ENCODE measurements at regions not wholly inside any gene's neighbourhood (a gene's known extent, or its start where the extent isn't known, plus 50 kb on each side); places are given as distances from the start of the nearest gene placed in this dataset.

DNA sequence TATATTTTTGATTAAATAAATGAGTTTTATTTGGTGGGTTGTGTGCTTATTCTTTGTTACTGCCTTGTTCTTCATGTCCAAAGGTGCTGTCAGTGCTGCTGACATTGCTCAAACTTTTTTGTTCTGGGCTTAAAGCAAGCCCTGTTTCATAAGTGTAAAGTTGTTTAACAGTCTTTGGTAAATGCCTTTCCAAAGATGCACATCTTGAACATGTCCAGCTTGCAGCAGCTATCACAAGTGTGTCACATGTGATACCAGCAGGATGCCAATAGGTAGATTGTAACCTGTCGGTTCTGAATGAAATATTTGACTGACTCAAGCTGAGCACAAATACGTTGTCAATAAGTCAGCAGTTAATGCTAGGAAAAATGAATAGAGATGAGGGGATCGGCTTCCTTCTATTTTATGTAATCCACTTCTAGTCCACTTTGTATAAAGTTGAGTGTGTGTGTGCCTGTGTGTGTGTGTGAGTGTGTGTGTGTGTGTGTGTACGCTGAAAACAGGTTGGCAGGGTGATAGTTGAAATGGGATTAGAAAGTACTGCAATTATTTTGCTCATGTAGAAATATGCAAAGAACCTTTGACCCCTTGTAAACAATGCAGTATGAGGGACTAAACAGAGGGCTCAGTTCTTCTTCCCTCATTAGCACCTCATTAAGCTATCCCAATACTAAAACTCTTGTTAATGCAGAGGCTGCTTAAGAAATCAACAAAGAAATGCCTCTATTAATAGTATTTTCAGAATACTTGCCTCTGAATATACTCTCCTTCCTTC lies 986.5 kb downstream of the TUSC7 start:
- no peak for DNase-seq

DNA sequence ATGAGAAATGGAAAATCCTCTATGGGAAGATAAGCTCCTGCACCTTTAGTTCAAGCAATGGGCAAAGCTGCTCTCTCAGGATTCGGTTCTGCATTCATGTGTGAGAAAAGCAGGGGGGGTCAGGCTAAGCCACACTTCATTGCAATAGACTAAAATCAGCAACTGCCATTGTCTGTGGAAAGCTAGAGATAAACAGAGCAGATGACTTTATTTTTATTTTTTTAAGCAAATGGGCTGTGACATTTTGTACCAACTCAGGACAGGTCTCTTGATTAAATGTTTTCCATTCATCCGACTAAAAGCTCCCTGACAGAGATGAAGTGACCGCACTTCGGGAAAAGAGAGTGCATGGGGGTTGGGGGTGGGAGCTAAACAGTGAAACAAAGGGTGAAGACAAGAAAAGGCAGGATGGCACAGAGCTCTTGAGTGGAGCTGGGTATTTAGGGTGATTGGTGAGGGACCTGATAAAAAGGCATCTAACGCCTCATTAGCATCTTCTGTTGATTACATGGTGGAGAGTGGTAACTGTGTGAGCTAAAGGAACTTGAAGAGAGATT lies 987.4 kb downstream of the TUSC7 start:
- no peak for DNase-seq

DNA sequence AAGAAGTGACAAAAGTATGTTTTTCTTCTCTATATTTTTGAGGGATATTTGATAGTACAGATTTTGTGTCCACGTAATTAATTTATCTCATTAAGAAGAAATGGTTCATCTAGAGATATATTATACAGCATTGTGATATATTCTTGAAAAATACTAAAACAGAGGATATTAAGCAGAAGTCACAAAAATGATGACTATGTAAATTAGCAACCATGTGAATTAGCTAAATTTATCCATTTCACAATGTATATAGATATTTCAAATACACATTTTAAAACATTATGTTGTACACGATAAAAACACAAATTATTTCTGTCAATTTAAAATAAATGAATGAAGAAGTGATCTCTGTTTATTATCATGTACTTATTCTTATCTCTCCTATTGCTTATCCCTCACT lies 989.5 kb downstream of the TUSC7 start:
- no peak for DNase-seq

DNA sequence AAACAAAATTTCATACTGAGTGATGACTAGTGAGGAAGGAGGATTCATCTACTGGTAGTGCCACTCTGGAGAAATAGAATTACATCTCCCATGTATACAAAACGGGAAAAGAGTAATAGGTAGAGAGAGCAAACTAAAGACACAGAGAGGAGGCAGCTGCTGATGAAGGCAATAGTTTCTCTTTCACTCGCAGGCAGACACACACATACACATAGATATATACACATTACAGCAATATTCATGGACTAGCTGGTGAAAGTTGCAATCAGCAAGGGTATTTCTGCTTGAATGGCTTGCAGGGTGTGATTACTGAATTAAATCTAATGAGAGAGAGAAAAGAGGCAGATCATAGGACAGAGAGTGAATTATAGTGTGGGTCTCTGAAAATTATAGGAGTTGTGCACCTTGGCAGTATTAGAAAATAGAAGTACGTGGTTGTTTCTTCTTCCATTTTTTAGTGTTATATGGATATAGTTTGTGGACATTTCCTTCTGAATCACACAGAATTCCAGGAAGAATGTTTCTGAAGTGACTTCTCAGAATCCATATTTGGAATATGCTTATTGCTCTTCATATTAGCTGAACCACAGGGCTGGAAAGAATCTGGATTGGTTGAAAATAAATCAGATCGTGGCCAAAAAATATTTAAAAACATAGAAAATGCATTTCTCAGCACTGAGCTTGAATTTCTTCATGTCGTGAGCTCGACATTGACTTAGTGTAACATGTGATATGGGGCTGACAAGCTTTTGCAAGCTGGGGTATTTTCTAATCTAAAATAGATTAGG lies 991.2 kb downstream of the TUSC7 start:
- DNase-seq, result no peak

DNA sequence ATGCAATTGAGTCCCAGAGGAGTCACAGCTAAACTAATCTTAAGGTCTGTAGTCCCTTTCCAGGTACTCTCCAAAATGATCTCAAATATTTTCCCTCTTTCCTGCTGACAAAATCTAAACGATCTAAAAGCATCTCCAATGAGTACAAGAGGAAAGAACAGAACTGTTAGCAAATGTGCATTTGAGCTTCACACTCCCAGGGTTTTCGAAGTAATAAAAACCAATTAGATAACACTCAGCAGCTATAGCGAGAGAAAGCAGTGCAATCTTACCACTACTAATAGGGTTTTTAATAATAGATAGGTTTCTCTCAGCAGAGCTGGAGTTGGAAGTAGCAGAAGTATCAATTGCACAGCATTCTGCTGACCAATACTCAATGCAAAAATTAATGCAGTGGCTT lies 995.4 kb downstream of the TUSC7 start:
- no peak for DNase-seq

DNA sequence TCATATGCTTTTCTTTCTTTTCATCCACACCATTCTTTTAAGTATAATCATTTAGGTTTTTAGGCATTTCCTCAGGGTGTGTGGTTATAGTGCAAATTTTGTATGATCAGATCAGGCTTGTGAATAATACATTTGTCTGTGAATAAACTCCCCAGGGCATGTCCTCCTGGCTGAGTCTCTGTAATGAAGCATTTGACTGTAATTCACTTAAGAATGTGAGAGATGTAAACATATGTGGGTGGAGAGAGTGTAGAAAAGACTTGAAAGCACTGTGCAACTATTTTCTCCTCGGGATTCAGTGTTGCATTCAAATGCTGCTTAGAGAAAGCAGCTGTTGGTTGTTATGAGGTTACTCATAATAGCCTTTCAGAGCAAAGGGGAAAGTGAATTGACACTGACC lies 996.5 kb downstream of the TUSC7 start:
- DNase-seq, result no peak

DNA sequence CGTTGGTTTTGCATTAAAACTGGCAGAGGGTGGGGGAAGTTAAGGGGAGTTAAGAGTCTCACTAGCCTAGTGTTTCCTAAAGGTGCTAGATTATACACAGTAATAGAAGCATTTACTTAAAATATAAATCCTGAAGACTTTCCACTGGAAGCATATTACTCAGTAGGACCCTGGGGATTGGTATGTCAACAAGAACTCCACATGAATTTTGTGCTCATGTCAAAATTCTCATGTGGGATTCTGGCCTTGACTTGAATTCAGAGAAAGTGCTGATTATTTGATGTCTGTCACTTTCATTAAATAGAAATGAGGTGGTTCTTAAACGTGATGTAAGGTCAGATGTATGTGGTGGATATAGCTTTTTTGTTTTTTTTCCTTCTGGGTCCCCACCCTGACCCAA lies 997.2 kb downstream of the TUSC7 start:
- no peak for DNase-seq

DNA sequence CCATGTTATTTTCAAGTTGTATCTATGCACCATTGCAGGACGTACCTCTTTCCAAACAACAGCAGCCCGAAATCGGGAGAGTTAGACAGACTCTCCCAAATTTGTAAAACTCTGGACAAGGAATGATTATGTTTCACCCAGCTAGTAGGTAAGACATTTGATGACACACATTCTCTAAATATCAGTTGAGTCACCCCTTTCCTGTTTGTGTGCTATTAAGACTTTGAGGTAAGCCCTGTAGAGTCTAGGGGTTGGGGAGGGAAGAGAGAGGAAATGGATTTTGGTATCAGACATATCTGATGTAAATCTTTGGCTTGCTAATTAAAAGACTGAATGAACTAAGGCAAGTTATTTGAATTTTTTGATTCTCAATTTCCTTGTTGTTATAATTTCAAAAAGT lies 999.0 kb downstream of the TUSC7 start:
- DNase-seq, result no peak

DNA sequence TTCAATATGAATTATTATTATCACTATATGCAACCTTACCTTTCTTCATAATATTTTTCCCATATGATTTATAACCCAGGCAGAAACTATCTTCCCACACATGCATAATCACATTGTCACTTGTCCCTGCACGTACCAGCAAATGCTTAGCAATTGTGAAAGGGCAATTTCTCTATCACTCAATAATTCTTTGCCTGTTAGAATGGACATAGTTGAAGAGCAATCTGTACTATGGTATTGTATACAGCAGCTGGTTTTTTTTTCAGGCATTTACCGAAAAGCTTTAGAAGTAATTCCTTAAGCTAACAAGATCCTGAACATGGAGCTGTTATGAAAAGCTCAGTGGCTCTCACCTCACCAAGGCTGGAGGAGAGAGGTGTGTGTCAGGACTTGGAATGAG lies 999.5 kb downstream of the TUSC7 start:
- no peak for DNase-seq

DNA sequence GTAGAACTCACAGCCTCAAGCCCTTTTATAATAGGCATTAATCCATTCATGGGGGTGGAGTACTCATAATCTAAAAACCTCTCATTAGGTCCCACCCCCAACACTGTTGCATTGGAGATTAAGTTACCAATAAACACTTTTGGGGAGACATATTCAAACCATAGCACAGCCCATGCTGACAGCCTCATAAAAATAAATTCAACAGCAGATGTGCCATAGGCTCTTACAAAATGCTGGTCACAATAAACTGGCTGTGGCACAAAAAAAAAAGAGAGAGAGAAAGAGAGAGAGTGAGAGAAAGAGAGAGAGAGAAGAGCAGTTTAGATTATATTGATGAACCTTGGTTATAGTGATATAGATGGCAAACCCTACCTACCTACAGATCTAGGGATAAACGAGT lies 1000.9 kb downstream of the TUSC7 start:
- no peak for DNase-seq

DNA sequence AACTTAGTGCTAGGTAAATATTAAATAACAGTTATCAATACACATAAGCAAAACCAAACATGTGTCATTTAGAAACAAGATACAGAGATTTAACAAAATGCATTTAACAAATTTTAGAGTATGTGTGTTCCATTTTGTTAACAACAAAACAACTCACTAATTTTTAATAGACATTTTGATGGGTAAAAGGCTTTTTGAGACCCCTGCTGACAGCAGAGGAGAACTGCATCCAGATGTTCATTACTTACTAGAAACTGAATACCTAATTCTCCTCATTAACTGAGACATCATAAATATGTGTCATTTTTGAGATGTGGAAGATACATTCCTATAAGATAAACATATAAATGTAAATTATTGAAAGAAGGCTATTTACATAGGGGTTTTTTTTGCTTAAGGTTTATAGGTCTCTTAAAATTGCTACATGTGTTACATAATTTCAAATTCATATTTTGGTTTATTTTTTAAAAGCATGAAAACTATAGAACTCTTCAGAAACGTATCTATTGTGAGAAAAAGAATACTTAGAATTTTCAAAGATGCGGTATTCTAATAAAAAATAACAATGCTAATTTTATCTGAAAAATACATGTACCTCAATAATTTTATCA lies 1009.8 kb downstream of the TUSC7 start:
- no peak for DNase-seq

DNA sequence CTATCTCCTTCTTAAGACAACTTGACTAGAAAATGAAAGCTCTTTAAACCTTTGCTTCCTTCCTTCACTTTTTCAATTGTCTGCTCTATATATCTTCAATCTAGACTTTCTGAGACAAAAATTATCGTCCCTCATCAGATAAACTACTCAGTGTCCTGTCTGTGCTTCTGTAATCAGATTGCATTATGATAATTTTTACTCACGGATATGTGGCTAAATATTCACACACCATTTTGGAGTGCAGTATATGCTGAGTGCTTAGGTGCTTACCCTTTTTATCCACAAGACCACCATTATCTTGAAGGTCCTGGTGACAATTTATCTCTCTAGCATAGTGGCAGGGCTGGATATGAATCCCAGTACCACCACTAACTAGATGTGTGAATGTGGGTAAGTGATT lies 1012.3 kb downstream of the TUSC7 start:
- DNase-seq, result no peak

DNA sequence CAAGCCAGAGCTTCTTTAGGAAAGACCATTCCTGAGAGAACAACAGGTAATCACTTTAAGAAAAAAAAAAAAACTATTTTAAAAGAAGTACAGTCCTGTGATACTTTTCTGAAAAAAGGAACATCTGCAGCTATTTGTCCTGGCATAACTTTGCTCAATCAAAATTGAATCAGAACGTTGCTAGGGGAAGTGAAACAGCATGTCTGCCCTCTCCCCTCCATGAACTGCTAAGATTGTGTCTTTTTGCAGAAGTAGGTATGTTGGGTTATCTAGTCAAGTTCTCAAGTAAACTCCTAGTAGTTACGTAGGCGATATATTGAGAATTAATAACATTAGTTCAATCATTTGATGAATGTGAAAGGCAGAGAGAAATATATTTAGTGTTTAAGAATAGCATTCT lies 1013.3 kb downstream of the TUSC7 start:
- no peak for DNase-seq

DNA sequence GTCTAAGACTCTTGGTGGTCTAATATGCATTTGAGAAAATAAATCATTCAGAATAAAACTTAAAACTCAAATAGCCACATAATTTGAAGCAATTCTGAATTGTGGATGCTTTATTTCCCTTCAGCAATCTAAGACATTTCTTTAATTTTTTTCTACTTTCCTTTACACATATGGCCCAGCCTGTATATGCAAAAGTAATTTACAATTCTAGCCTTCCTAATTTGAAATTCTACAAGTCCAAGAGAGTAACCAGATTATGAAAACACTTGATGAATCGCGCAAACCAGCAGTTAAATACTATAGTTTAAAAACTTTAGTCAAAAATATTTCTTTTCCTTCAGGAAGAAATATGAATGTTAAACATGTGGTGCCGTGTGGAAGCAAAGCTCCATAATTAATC lies 1014.2 kb downstream of the TUSC7 start:
- DNase-seq, result no peak

DNA sequence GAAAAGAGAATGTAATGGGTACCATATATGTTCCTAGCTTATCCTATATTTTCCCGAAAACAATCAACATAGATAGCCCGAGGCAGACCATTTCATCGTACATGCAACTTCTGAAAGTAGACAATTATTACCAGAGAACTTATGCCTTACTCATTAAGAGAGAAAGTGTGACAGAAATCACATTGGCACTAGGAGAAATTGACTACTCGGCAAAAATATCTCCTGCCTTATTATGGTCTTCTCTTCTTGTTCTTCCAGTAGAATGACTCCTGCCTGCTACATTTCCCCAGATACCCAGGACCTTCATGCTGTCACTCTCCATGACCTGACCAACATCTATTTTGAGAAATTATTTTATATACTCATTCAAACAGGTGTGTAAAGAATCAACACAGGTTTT lies 1015.7 kb downstream of the TUSC7 start:
- DNase-seq, result no peak

DNA sequence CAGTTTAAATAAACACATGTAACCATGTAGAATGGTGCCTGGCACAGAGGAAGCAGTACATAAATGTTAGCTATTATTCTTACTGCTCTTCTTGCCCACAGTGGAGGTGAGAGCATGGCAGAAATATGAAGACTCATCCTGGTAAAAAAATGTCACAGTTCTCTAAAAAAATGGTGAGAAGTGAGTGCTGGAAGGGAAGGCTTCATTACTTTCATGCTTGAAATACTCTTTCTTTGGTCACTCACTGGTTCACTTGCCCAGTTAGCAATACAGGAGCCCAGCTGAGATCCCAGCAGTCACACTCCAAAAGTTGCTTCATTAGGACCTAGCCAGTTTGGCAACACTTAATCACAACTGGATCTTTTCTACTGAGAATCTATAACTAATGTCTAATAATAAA lies 1017.2 kb downstream of the TUSC7 start:
- no peak for DNase-seq

DNA sequence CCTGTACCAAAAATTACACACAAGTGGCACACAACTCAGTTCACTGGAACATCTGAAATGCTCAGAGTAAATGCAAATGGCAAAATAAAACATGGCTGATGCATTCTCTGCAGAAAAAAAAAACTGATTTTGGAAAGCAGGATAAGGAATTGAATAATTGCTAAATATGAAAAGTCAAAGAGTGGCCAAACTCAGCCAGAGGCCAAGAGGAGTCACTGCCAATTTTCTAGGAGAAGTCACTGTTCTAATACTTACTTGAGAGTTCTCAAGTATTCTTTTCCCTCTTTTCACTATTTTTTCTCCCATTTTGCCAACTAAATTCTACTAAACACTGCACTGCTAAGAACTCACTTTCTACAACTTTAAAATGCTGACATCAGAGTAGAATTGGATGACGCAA lies 1018.6 kb downstream of the TUSC7 start:
- no peak for DNase-seq

DNA sequence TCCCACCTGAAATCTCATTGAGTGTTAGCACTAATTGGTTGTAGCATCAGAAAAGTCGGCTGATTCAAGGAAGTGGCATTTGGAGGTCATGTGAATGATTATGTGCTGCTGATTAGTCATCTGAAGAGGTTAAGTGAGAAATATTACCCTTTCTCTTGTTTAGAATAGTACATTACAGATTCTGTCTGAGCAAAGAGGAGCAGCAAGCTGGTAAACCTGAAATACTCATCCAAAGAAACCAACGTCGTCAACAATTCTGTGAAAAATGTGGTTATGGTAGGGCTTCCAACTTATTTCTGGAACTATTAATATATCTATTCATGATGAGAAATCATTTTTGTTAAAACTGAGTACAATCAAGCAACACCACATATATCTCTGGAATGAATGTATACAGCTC lies 1024.9 kb downstream of the TUSC7 start:
- DNase-seq, result no peak

DNA sequence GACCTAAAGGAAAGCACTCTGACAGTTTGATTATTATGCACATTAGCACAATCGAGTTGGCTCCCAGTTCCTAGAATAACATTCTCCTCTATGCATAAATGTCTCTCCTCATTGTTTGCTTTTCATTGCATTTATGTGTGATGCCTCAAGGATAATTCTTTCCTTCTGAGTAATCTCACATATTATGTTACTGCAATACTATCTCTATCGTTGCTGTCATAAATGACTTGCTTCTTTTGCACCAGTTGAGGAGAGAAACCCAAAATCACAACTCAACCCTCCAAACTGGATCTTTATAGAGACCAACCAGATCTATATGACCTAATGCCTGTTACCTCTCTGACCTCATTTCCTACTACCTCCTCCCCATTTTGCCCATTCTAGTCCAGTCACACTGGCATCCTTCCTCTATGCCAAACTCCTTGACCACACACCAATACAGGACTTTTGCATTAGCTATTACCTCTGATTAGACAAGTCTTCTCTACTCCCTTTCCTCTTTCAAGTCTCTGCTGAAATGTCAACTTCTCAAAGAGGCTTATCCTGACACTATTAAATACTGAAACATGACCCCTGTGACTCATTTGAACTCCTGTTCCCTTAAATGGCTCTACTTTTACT lies 1026.0 kb downstream of the TUSC7 start:
- no peak for DNase-seq

DNA sequence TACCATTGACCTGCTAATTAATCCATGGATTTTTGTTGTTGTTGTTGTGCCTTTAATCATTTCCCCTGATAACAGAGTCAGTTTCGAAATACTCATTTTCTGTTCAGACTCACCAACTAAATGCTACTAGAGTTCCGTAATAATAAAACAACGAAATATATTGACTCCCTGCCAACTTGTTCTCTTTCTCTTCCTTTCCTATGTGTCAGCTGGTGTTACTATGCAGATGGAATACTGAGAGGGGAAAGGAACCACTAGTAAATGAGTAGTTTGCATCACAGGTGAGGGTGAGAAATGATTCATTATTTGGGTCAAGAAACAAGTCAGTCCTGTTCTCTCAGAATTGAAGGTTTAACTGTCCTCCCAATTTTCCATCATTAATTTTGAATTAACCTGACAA lies 1027.3 kb downstream of the TUSC7 start:
- no peak for DNase-seq

DNA sequence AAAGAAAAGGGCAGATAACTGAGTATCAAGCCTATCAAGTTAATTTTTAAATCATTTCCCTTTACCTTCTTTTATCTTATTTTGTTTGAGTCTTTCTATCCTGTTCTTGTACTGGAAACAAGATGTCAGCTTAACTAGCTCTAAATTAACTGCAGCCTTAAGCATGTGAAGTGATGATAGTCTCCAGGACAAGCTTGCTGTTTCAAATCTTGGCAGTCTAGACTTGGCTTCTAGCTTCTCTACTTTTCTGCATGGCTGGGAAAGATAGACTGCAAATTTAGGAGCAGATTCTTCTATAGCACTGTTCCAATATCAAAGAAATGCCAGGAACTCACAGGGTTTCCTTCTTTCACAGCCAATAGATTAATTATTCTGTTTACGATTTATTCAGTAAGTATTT lies 1034.4 kb downstream of the TUSC7 start:
- no peak for DNase-seq

DNA sequence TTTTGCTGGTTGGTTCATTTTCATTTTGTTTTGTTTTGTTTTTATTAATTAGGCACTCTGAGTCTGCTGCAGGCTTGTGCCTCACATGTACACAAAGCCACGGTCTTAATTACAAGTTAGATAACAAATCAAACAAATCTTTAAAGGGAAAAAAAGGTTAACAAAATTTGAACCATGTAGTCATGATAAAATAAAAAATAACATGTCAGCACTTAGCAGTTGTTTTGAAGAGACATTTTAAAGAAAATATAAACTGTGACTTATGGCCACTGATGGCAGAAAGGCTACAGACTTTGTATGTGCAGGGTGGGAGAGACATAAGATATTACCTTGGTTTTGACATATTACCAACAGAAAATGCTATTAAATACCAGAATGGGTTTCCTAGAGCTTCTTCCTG lies 1035.4 kb downstream of the TUSC7 start:
- no peak for DNase-seq

DNA sequence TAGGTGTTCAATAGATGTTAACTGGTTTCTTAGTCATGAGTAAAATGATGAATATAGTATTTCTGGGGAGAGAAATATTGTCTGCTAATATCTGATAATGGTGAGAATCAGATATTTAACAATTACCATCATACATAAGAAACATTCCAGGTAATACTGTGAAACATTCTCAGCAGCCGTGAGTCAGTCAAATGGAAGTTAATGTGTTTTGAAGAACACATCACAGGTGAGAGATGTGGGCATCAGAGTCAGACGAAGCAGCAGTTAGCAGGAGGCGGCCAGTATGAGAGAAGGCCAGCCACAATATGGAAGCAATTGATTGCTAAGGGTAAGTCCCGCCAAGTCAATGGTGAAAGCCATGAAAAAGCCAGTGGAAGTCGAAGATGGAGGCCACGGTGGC lies 1035.9 kb downstream of the TUSC7 start:
- no peak for DNase-seq

DNA sequence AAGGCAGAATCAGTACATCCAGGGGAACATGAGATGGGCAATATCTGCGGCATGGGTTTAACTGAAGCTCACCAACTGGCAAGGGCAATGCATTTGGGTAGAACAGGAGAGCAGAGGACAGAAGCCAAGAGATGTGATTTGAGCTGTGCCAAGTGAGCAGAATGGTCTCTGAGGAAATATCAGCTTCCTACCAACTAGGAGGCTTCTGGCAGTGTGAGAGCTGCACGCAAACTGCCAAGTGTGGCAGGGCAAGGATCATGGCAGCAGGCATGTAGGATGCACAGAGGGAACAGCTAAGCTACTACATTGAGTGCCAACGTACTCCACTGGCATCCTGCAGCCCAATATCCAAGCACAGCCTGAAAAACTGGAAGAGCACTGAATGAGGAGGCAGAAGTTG lies 1036.5 kb downstream of the TUSC7 start:
- DNase-seq, result no peak

Measured in KG1 (cell line).